Activated CD4-positive, alpha-beta T cell treated with anti-CD3 and anti-CD28 coated beads for 1 hour (primary cell): ENCODE measurements at regions not wholly inside any gene's neighbourhood (a gene's known extent, or its start where the extent isn't known, plus 50 kb on each side); places are given as distances from the start of the nearest gene placed in this dataset.

ENCODE experiments used
- DNase-seq: peaks from one replicate; pipeline ENCODE4 v3.0.0-alpha.2; 2020

GRCh38 chr20:37598100-37598543 is 70.4 kb upstream of the BLCAP start:
- DNase-seq, result no peak

DNA sequence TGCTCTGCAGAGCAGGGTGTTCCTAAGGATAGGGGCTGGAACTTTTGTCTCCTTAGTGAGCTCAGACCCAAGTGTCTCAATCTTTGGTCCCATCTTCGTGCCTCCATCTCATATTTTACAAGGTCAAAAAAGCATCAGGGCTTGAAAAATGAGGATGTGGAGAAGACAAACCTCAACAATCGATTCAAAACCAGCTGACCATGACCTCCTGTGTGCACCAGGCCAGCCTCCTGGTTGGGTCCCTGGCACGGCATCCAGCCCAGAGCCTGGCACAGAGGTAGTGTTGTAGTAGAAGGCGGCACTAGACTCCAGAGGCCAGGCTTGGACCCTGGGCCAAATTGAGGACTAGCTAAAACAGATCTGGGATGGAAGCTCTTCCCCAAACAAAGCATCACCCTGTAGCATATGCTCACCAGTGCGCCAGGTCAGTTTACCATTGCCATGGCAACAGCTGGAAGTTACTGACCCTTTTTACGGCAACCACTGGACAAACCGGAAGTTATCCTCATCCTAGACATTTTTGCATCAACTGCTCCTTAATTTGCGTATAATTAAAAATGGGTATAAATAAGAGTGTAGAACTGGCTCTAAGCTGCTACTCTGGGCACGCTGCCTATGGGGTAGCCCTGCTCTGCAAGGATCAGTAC is 69.3 kb upstream of the BLCAP start:
- no peak for DNase-seq

DNA sequence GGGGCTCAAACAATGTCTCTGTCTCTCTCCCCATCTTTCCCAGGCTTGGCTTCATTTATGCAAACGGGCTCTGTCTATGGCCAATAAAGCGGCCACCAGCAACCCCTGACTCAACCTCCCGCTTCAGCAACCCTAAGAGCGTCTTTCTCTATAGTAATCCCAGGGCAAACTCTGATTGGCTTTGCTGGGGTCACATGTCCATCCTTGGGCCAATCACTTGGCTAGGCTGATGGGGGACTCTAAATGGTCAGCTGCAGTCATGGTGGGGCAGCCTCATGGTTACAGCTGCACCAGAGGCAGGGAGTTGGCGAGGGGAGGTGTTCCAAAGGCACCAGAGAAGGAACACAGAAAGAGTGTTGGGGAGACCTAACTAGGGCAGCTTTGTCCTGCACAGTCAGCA is 68.5 kb upstream of the BLCAP start:
- no peak for DNase-seq

- no peak for DNase-seq
These were observed 66.0 kb upstream of the BLCAP start for GRCh38 chr20:37593710-37594109.

DNA sequence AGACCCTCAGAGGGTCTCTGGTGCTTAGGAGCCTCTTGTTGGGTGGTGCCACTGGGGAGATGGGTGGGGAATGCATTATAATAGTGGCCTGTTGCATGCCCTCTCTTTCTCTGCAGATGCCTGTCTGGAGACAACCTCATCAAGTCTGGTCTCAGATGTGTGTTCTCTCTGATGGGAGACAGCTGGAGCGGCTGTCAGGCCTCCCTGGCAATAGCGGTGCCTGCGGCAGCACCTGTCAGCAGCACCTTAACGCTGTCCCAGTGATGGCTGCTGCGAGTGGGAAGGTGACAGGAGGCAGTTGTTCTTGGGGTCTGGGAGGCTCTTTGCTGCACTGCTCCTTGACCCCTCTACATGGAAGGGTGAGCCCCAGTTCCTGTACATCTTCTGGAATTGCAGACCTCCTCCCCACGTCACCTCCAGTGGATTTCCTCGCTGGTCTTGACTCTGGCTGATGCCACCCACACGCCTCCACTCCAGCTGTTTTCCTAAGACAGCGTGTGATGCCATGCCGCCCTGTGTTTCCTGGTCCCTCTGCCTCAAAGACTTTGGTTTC is 63.3 kb upstream of the BLCAP start:
- DNase-seq, result no peak

GRCh38 chr20:37586078-37586477 is 58.4 kb upstream of the BLCAP start:
- DNase-seq, result no peak

DNA sequence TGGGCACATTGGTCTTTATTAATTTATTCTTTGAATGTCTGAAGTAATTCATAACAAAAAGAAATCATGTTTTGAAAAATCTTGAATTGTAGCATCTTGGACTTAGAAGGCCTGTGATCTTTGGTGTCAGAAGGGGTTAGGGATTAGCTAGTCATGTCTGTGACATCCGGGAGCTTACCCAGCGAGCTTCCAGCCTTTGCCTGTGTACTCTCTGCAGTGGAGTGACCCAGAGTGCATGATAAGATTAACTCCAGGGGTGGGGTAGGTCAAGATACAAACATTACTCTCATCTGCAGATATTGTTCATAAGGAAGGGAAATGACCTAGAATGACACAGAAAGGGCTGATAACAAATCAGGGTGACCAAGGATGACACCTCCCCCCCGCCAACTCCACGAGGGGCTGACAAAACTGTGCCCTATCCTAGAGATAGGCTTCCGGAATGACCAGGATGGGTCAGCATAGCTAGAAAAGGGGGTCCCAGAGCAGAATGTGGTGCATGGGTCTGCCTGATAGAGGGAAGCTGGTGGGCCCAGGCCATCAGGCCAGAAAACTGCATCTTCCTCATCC is 56.6 kb upstream of the BLCAP start:
- no peak for DNase-seq

DNA sequence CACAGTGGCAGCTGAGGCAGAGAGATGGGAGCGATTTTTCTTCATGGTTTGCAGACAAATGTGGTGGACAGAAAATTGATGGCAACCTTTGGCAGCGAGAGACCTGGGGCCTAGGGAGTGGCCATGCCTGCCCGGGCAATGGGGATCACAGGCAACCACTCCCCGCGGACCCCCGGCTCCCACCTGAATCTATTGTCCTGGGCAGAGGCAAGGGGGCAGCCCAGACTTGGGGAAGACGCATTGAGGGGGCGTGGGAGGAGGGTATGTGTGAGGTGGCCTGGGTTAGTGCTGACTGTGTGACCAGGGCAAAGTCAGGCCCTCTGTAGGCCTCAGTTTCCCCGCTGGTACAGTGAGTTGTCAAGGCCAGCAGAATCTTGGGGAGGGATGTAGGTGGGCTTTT is 53.6 kb upstream of the BLCAP start:
- no peak for DNase-seq

DNA sequence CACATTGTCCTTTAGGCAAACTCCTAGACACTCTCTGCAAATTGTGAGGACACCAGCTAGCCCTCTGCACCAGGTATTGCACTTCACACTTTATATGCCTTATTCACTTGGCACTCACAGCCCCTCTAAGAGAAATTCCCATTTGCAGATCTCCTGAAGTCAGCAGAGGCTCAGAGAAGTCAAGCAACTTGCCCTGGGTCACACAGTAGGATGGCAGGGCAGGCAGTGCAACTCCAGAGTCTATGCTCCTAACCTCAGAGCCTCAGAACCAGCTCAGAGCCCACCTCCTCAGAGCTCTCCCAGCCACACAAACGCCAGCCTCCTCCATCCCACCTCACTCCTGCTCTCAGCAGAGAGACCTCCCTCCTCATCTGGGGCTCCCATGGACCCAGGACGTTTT is 52.4 kb upstream of the BLCAP start:
- DNase-seq, result no peak

DNA sequence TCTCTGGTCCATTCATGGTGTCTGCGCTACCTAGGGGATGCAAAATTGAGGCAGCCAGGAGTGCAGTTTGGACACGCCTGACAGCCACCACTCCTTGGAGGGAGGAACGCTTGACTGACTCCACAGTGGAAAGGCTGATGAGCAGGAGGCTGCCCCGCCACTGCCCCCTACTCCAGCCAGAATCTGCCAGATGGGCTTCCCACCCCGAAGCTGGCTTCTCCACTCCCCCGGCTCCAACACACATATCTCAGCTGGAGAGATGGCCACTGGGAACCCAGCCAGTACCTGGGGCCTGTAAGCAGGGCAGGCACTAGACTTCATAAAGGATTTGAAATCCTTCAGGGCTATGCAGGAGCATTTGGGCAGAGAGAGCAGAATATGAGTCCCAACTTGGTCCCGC is 51.4 kb upstream of the BLCAP start:
- DNase-seq, result no peak

GRCh38 chr20:37577981-37578380 is 50.3 kb upstream of the BLCAP start:
- DNase-seq, result no peak
